SK-N-MC (cell line): ENCODE measurements at regions not wholly inside any gene's neighbourhood (a gene's known extent, or its start where the extent isn't known, plus 50 kb on each side); places are given as distances from the start of the nearest gene placed in this dataset.

ENCODE experiments used
- EZH2 ChIP-seq: fragments of 200-600 bp; sonication (generic); IDR thresholded peaks from one replicate; pipeline ENCODE4 v1.6.1; 2017; ENCODE audit warnings: antibody characterized with exemption
- FOXP2 ChIP-seq: optimal IDR thresholded peaks from 2 replicates; pipeline ENCODE3; 2011; ENCODE audit warnings: mild to moderate bottlenecking, moderate library complexity; ENCODE audit not compliant: insufficient read depth; ENCODE audit errors: extremely low read length, control extremely low read depth
- POLR2AphosphoS5 ChIP-seq: IDR thresholded peaks from 2 replicates; pipeline ENCODE4 v1.6.1; 2012; ENCODE audit warnings: mild to moderate bottlenecking, low read depth, low read length, borderline replicate concordance

DNA sequence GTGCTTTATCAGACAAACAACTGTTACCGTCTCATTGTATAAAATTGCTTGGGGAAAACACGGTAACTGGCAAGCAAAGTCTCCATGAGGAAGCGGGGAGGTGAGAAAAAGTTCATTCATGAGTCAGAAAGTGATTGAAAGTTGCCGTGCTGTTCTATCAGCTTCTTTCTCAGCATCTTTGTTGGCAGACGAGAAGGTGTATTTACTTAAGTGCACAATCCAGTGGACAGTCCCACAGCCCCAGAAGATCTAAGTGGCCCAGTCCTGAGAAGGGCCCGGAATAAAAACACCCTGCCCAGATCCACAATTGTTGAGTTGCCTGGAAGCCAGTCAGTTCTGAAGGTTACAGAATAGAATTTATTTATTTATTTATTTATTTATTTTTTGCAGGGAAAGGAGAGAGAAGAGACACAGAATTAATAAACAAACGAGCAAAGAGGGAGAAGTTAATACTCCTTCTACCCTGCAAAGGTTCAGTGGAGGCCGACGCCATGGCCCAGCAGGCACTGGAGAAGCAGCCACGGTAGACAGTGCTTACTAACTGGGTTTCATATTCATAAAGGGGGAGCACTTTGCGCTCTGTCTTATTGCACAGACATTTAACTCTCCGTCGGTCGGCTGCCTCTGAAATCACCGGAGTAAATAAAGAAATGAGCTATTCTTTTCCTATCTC, 676.0 kb upstream of the SALL3 start:
- TF ChIP-seq POLR2AphosphoS5 (no peak), EZH2 (no peak), FOXP2 (no peak)
